Lower leg skin (tissue), 3 donors: ENCODE measurements at regions not wholly inside any gene's neighbourhood (a gene's known extent, or its start where the extent isn't known, plus 50 kb on each side); places are given as distances from the start of the nearest gene placed in this dataset.

Experiments
- CTCF ChIP-seq, 3 donors: fragments of 450-650 bp; IDR thresholded peaks; one replicate each; pipeline ENCODE4 v1.5.1; 2016; ENCODE audit warnings: antibody characterized with exemption in 3 of 3, mild to moderate bottlenecking in 3 of 3, moderate library complexity in 2 of 3
- POLR2A ChIP-seq, 2 donors: fragments of 450-650 bp; IDR thresholded peaks; one replicate each; pipeline ENCODE4 v1.6.1; 2016 to 2017; ENCODE audit warnings: antibody characterized with exemption in 2 of 2, mild to moderate bottlenecking in 1 of 2, moderate library complexity in 1 of 2

DNA sequence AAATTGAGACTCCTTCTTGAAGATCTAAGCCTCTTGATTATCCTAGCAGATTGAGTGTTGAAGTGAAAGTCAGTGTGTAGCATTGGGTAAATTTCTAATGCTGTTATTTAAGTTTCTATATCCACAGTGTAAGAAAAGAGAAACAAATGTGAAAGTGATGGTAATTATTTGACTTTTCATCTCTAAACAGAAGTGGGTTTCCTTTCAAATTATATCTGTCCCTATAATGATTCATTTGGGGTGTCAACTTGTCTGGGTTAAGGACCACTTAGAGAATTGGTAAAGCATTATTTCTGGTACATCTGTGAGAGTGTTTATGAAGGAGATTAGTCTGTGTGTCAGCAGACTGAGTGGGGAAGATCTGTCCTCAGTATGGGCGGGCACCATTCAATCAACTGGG lies 133.0 kb upstream of the HMCN1 start:
- TF ChIP-seq CTCF (IDR thresholded peaks at IDR 0.05) (no peak), POLR2A (IDR thresholded peaks at IDR 0.05) (no peak)
